ENCODE measurements at regions not wholly inside any gene's neighbourhood (a gene's known extent, or its start where the extent isn't known, plus 50 kb on each side); places are given as distances from the start of the nearest gene placed in this dataset.
A peak's percentile ranks its signal among the peaks of the same experiment; 100 is the strongest.
"Not testable (repeated sequence)": the region's sequence is repeated elsewhere in the genome, so short reads cannot be mapped to it uniquely, and the experiment has no call there.

GRCh38 chr3:150292891-150293290 lies 115.2 kb upstream of the TSC22D2 start:
- DNase-seq (ENCODE audit: low spot score in 2 of 2), result no peak
- no peaks in the 10 kb centered on the region for H3K9me3 Mint-ChIP-seq
- no peak overlapping the region for H3K27ac Mint-ChIP-seq
- no peak for ATAC-seq
- no peaks in the 10 kb centered on the region for H3K36me3 Mint-ChIP-seq

- Mint-ChIP-seq H3K36me3 (no peaks in the 10 kb centered on the region), H3K9me3 (no peaks in the 10 kb centered on the region), H3K27ac (no peak overlapping the region)
- DNase-seq (ENCODE audit: low spot score in 2 of 2) (no peak), ATAC-seq (no peak)
Measured at GRCh38 chr3:150291515-150291914, 116.6 kb upstream of the TSC22D2 start.

- H3K36me3 Mint-ChIP-seq, result no peaks in the 10 kb centered on the region
- peak; percentile 59 to 82 for ATAC-seq
- H3K9me3 Mint-ChIP-seq, result no peaks in the 10 kb centered on the region
- H3K27ac Mint-ChIP-seq, result no peak overlapping the region
- peak in 1 of 2 donors; percentile 6 for DNase-seq (ENCODE audit: low spot score in 2 of 2)
Measured at GRCh38 chr3:150286390-150287147, 121.5 kb upstream of the TSC22D2 start.

- H3K27ac Mint-ChIP-seq, result no peak overlapping the region
- H3K36me3 Mint-ChIP-seq, result no peaks in the 10 kb centered on the region
- H3K9me3 Mint-ChIP-seq, result no peaks in the 10 kb centered on the region
- DNase-seq (ENCODE audit: low spot score in 2 of 2), result no peak
- no peak for ATAC-seq
Measured at GRCh38 chr3:150285601-150286000, 122.5 kb upstream of the TSC22D2 start.

GRCh38 chr3:150278843-150279381 lies 129.2 kb upstream of the TSC22D2 start:
- no peaks in the 10 kb centered on the region for H3K36me3 Mint-ChIP-seq
- no peaks in the 10 kb centered on the region for H3K9me3 Mint-ChIP-seq
- no peak overlapping the region for H3K27ac Mint-ChIP-seq
- DNase-seq (ENCODE audit: low spot score in 2 of 2), result no peak
- ATAC-seq, result no peak

GRCh38 chr3:150278195-150278594 lies 129.9 kb upstream of the TSC22D2 start:
- ATAC-seq (no peak), DNase-seq (ENCODE audit: low spot score in 2 of 2) (no peak)
- Mint-ChIP-seq H3K9me3 (no peaks in the 10 kb centered on the region), H3K36me3 (no peaks in the 10 kb centered on the region), H3K27ac (no peak overlapping the region)

- Mint-ChIP-seq H3K9me3 (no peaks in the 10 kb centered on the region), H3K36me3 (no peaks in the 10 kb centered on the region), H3K27ac (no peak overlapping the region)
- no peak for DNase-seq (ENCODE audit: low spot score in 2 of 2)
- ATAC-seq, result no peak
Measured at GRCh38 chr3:150277444-150277843, 130.7 kb upstream of the TSC22D2 start.

- Mint-ChIP-seq H3K9me3 (no peaks in the 10 kb centered on the region), H3K36me3 (no peaks in the 10 kb centered on the region), H3K27ac (no peak overlapping the region)
- DNase-seq (ENCODE audit: low spot score in 2 of 2), result no peak
- no peak for ATAC-seq
Measured at GRCh38 chr3:150275941-150276340, 132.2 kb upstream of the TSC22D2 start.

- H3K9me3 Mint-ChIP-seq, result peaks cover 0 to 5% of the 10 kb centered on the region in 2 donors
- no peak overlapping the region for H3K27ac Mint-ChIP-seq
- ATAC-seq, result no peak
Measured at GRCh38 chr3:150274372-150274771, 133.7 kb upstream of the TSC22D2 start.

GRCh38 chr3:150273396-150273795 lies 134.7 kb upstream of the TSC22D2 start:
- Mint-ChIP-seq H3K36me3 (no peaks in the 10 kb centered on the region), H3K9me3 (peaks cover 0 to 5% of the 10 kb centered on the region in 2 donors), H3K27ac (no peak overlapping the region)
- ATAC-seq (no peak), DNase-seq (ENCODE audit: low spot score in 2 of 2) (no peak)

More at GRCh38 chr3:150274372-150274771, 133.7 kb upstream of the TSC22D2 start:
- no peak for DNase-seq (ENCODE audit: low spot score in 2 of 2)
- no peaks in the 10 kb centered on the region for H3K36me3 Mint-ChIP-seq

- peaks cover 0 to 5% of the 10 kb centered on the region in 2 donors for H3K9me3 Mint-ChIP-seq
- H3K36me3 Mint-ChIP-seq, result no peaks in the 10 kb centered on the region
- ATAC-seq, result no peak
- no peak overlapping the region for H3K27ac Mint-ChIP-seq
- DNase-seq (ENCODE audit: low spot score in 2 of 2), result no peak
Measured at GRCh38 chr3:150271591-150271960, 136.5 kb upstream of the TSC22D2 start.

GRCh38 chr3:150270883-150271590 lies 137.1 kb upstream of the TSC22D2 start:
- no peak overlapping the region for H3K27ac Mint-ChIP-seq
- no peaks in the 10 kb centered on the region for H3K36me3 Mint-ChIP-seq
- DNase-seq (ENCODE audit: low spot score in 2 of 2) (no peak), ATAC-seq (no peak)
- H3K9me3 Mint-ChIP-seq, result peaks cover 0 to 5% of the 10 kb centered on the region in 2 donors

- H3K36me3 Mint-ChIP-seq; H3K9me3 Mint-ChIP-seq; ATAC-seq; DNase-seq (ENCODE audit: low spot score in 2 of 2); H3K27ac Mint-ChIP-seq: not testable (repeated sequence)
Measured at GRCh38 chr3:150270444-150270843, 137.7 kb upstream of the TSC22D2 start.

GRCh38 chr3:150269526-150269925 lies 138.6 kb upstream of the TSC22D2 start:
- ATAC-seq, result no peak
- H3K9me3 Mint-ChIP-seq, result peaks cover 0 to 5% of the 10 kb centered on the region in 2 donors

GRCh38 chr3:150268426-150269391 lies 139.4 kb upstream of the TSC22D2 start:
- ATAC-seq (no peak), DNase-seq (ENCODE audit: low spot score in 2 of 2) (no peak)
- Mint-ChIP-seq H3K9me3 (peaks cover 0 to 5% of the 10 kb centered on the region in 2 donors), H3K27ac (no peak overlapping the region), H3K36me3 (no peaks in the 10 kb centered on the region)

More at GRCh38 chr3:150269526-150269925, 138.6 kb upstream of the TSC22D2 start:
- DNase-seq (ENCODE audit: low spot score in 2 of 2), result no peak
- Mint-ChIP-seq H3K27ac (no peak overlapping the region), H3K36me3 (no peaks in the 10 kb centered on the region)

- Mint-ChIP-seq H3K27ac (no peak overlapping the region), H3K36me3 (no peaks in the 10 kb centered on the region), H3K9me3 (peaks cover 0 to 5% of the 10 kb centered on the region in 2 donors)
- no peak for DNase-seq (ENCODE audit: low spot score in 2 of 2)
- ATAC-seq, result no peak
Measured at GRCh38 chr3:150267288-150267687, 140.8 kb upstream of the TSC22D2 start.
